GM18511 (cell line): ENCODE measurements at regions not wholly inside any gene's neighbourhood (a gene's known extent, or its start where the extent isn't known, plus 50 kb on each side); places are given as distances from the start of the nearest gene placed in this dataset.

ENCODE experiments used
- ATAC-seq: cut with Tn5 transposase; IDR thresholded peaks from one replicate; pipeline ENCODE4 v1.9.1; 2021; ENCODE audit warnings: mild to moderate bottlenecking, moderate library complexity; ENCODE audit not compliant: unreplicated experiment

GRCh38 chr2:45083175-45083574, 73.9 kb upstream of the SIX2 start:
- no peak for ATAC-seq

GRCh38 chr2:45074713-45075112, 65.5 kb upstream of the SIX2 start:
- ATAC-seq = no peak

GRCh38 chr2:45072862-45073237, 63.6 kb upstream of the SIX2 start:
- ATAC-seq = no peak

- ATAC-seq = no peak
These were observed 63.0 kb upstream of the SIX2 start for GRCh38 chr2:45072064-45072861.

GRCh38 chr2:45070113-45070652, 60.9 kb upstream of the SIX2 start:
- ATAC-seq = no peak

GRCh38 chr2:45069684-45070083, 60.4 kb upstream of the SIX2 start:
- no peak for ATAC-seq

GRCh38 chr2:45068571-45069140, 59.4 kb upstream of the SIX2 start:
- no peak for ATAC-seq

- no peak for ATAC-seq
These were observed 58.8 kb upstream of the SIX2 start for GRCh38 chr2:45067859-45068570.
